Keratinocyte (primary cell): ENCODE measurements at regions not wholly inside any gene's neighbourhood (a gene's known extent, or its start where the extent isn't known, plus 50 kb on each side); places are given as distances from the start of the nearest gene placed in this dataset.

ENCODE experiments used
- CTCF ChIP-seq, 3 experiments: IDR thresholded peaks in 1 of 3; conservative IDR thresholded peaks in 1 of 3; optimal IDR thresholded peaks in 1 of 3; 2 replicates in 2 of 3; 3 replicates in 1 of 3; pipeline versions ENCODE3 to v1.5.1; 2011; ENCODE audit warnings: low read length in 3 of 3, mild to moderate bottlenecking in 3 of 3, moderate library complexity in 2 of 3, control low read depth in 1 of 3, inconsistent platforms in 1 of 3; ENCODE audit not compliant: insufficient read depth in 2 of 3; ENCODE audit errors: extremely low read depth in 1 of 3
- EZH2 ChIP-seq: IDR thresholded peaks from one replicate; pipeline ENCODE4 v1.6.1; 2012; ENCODE audit warnings: inconsistent platforms, mild to moderate bottlenecking, low read length, moderate library complexity

- TF ChIP-seq CTCF (optimal IDR thresholded peaks at IDR 0.05 in 1 of 3, IDR thresholded peaks at IDR 0.05 in 1 of 3, conservative IDR thresholded peaks at IDR 0.05 in 1 of 3; ENCODE audit: extremely low read depth in 1 of 3, insufficient read depth in 2 of 3, low read length in 3 of 3) (no peak), EZH2 (no peak)
Observed at GRCh38 chr6:67391955-67392354, 1243.1 kb upstream of the ADGRB3 start.
